Kidney glomerular epithelial cell (primary cell): ENCODE measurements at regions not wholly inside any gene's neighbourhood (a gene's known extent, or its start where the extent isn't known, plus 50 kb on each side); places are given as distances from the start of the nearest gene placed in this dataset.
"Not testable (repeated sequence)": the region's sequence is repeated elsewhere in the genome, so short reads cannot be mapped to it uniquely, and the experiment has no call there.

Source experiments
- DNase-seq: peaks from one replicate; lab custom pipeline; 2025; lab: John Stamatoyannopoulos, UW

DNA sequence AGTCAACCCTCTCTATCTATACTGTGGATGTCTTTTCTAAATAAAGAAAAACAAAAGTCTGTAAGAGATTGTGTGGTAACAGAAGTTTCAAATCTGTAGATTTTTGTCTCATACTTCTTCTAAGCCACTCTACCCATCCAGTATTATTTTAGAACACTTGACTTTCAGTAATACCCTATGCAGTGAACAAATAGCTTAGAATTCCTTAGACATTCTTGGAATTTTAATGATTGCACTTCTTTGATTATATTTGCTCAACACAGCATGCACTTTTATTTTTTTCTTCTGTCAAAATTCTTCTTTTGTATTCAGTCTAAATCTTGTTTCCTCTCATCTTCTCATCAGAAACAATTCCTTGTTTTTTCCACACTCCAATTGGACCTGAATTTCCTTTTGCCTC is 1080.2 kb downstream of the SUCLG1 start:
- DNase-seq: no peak

GRCh38 chr2:83376731-83377130 is 1082.3 kb downstream of the SUCLG1 start:
- DNase-seq: no peak

DNA sequence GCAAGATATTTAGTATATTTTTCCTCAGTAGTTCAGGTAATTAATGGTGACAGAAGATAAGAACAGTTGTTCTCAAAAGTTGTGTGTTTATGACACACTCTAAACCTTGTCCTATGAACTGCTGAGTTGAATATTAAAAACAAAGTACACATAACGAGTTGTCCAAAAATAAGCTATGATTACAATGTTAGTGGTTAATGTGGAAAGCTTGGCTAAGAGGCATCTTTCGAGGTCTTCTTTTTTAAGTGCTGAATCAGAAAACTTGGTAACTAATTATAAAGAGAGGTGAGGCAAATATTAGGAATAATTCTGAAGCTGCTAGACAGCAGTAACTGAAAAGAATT is 1088.7 kb downstream of the SUCLG1 start:
- DNase-seq: no peak

- no peak for DNase-seq
These were observed 1089.3 kb downstream of the SUCLG1 start for GRCh38 chr2:83369601-83370418.

GRCh38 chr2:83368916-83369315 is 1090.2 kb downstream of the SUCLG1 start:
- DNase-seq: no peak

DNA sequence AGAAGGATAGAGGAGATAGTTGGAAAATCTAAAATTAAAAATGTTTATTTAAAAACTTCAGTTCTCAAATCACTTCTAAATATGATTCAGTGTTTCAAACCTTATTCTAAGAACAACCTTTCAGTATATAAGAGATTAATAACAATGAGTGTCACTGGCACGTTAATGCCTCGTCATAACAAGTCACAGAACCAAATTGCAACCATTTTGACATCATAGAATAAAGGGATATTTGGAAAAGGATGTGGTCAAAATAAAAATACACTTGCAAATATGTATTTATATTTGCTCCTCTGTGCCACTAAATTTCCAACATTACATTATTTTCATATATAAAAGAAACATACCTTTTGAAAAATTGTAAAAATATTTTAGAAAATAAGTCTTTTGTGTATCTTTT is 1090.6 kb downstream of the SUCLG1 start:
- DNase-seq: no peak

DNA sequence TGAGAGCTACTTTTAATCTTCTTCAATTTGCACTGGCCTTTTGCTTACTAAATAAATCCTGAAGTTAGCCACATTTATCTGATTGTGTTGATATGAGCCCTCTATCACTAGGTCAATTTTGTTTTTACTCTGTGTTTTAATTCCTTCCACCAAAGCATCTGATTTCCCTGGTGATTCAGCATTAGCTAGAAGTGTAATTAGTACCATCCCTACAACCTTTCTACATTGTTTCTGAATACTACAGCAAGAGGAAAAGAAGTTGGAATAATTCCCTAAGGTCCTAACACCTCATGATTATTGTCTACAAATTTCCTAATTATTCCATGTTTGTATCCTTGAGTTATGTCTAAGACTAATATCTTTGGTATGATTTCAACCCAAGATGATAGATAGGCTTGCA is 1093.6 kb downstream of the SUCLG1 start:
- no peak for DNase-seq

DNA sequence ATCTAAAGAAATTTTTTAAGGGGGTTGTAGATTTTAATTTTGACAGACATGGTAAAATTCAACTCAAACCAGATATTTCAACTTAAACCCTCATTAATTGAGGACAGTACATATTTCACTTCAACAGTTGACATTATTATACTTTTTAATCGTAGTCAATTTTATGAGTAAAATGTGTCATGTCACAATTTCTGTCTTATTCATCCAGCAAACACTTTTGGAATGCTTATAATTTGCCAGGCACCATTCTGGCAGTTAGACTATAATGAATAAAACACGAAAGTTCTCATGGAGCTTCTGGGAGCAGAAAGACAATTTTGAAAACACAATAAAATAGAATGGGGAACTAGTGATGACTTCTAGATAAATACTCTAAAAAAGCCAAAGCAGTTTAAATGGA is 1094.8 kb downstream of the SUCLG1 start:
- no peak for DNase-seq

GRCh38 chr2:83363138-83363537 is 1095.9 kb downstream of the SUCLG1 start:
- not testable (repeated sequence) for DNase-seq

- no peak for DNase-seq
These were observed 1099.7 kb downstream of the SUCLG1 start for GRCh38 chr2:83359336-83359735.

GRCh38 chr2:83342860-83343329 is 1116.2 kb downstream of the SUCLG1 start:
- DNase-seq: no peak

DNA sequence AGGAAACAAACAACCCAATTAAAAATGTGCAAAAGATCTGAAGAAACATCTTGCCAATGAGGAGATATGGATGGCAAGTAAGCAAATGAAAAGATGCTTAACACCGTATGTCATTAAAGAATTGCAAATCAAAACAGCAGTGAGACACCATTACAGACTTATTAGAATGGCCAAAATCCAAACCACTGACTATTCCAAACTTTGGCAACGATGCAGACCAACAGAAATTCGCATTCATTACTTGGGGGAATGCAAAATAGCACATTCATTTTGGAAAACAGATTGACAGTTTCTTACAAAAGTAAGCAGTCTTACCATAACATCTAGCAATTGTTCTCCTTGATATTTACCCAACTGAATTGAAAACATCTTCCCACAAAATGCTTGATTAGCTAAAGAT is 1118.7 kb downstream of the SUCLG1 start:
- no peak for DNase-seq

DNA sequence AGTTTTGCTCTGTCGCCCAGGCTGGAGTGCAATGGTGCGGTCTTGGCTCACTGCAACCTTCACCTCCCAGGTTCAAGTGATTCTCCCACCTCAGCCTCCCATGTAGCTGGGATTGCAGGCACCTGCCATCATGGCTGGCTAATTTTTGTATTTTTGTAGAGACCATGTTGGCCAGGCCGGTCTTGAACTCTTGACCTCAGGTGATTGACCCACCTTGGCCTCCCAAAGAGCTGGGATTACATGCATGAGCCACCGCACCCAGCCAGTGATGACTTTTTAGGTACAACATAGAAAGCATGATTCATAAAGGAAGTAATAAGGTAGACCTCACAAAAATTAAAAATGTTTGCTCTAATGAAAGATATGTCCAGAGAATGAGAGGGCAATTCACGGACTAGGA is 1119.1 kb downstream of the SUCLG1 start:
- DNase-seq: not testable (repeated sequence)

GRCh38 chr2:83331810-83332209 is 1127.3 kb downstream of the SUCLG1 start:
- no peak for DNase-seq

GRCh38 chr2:83323038-83323437 is 1136.0 kb downstream of the SUCLG1 start:
- no peak for DNase-seq

DNA sequence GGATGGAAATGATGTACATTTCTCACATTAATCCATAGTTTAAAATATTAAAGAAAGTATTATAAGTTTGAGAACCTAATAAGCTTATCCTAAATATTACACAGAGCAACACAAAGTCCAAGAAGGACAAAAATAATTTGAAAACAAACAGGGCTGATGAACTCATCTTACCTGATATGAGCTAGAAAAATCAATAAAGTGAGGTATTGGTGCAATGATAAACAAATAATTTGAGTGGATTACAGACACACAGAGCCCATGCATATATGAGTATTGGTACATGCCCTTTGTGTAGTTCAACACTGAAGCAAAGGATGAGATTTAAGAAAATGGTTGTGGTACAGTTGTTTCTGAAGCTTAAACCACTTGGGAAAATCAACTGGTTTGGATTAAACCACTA is 1139.0 kb downstream of the SUCLG1 start:
- DNase-seq: no peak

GRCh38 chr2:83305758-83306378 is 1153.2 kb downstream of the SUCLG1 start:
- no peak for DNase-seq

- DNase-seq: no peak
These were observed 1168.0 kb downstream of the SUCLG1 start for GRCh38 chr2:83291083-83291482.

GRCh38 chr2:83282841-83283240 is 1176.2 kb downstream of the SUCLG1 start:
- no peak for DNase-seq

GRCh38 chr2:83282043-83282795 is 1176.9 kb downstream of the SUCLG1 start:
- no peak for DNase-seq

- no peak for DNase-seq
These were observed 1178.7 kb downstream of the SUCLG1 start for GRCh38 chr2:83280391-83280790.

- no peak for DNase-seq
These were observed 1185.8 kb downstream of the SUCLG1 start for GRCh38 chr2:83273322-83273721.

DNA sequence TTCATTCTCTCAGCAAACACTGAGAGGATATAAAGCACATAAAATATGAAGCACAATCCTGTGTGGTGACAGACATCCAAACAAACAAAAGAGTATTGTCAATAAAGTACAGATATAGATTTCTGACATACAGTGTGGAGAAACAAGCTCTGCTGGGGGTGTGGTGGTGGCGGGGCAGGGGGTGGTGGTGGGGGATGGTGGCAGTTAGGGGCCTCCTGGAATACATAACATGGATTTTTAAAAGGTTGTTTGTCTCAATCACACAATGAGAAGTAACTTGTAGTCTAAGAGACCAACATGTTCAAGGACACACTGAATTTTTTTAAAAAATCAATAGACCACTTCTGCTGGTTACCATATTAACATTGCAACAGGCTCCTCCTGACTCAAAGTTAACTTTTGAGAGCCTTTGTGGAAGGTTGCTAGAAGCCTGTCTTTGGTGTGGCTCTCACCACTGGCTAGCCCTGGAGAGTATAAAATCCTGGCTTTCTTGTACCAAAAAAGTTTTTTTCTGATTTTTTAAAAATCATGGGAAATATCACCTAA is 1197.4 kb downstream of the SUCLG1 start:
- no peak for DNase-seq
